Right hindlimb (tissue), 1 donor: ENCODE measurements at regions not wholly inside any gene's neighbourhood (a gene's known extent, or its start where the extent isn't known, plus 50 kb on each side); places are given as distances from the start of the nearest gene placed in this dataset.
"Not testable (repeated sequence)": the region's sequence is repeated elsewhere in the genome, so short reads cannot be mapped to it uniquely, and the experiment has no call there.

Source experiments
- DNase-seq: peaks from one replicate; pipeline ENCODE4 v3.0.0-alpha.2; 2018

DNA sequence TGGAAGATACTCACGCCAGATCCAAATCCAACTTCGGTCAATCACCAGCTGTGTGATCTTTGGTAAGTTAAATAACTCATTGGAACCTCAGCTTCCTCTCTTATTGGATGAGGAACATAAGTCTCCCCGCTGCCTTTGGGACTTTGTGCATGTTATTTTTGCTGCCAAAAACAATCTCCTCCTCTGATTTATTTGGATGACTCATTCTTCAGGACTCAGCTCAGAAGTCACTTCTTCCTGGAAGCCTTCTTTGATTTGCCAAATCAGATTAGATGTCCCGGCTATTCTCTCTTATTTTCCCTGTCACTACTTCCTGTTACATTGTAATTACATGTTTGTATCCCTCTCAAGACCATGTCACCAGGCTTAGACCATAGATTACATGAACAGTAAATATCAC lies 138.0 kb upstream of the BOD1L1 start:
- DNase-seq: no peak

DNA sequence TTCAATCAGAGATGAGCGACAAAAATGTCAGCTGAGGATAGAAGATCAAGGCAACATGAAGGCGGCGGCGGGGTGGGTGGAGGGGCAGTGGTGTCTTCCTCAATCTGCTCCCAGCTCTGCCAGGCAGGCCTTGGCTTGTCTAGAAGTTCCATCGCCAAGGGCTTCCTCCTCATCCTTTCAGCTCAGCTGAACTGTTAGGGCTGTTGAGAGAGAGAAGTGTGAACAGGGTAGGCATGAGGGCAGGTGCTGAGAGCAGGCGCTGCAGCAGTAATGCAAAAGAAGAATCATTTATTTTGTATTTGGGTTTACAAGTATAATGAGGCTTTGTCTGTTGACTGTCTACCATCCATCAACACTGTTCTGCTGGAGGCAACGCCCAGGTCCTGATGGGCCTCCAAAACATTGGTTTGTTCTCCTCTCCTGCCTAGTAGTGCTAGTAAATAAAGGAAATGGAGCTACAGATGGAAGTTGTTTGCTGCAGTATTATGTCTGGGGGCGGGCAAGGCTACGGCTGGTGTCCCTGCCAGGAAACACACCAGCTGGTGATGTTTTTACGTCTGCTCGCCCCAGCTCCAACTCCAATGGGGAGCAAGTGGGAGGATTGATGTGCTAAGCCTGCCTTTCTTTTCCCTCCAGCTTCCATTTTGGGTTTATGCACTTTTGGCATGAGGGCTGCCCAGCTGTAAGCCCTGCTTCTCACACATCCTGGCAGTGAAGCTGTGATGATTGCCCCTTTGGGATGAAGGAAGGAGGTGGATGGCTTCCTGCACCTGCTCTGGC lies 139.4 kb upstream of the BOD1L1 start:
- peak; percentile 23 for DNase-seq

GRCh38 chr4:13777341-13777740 lies 149.8 kb upstream of the BOD1L1 start:
- no peak for DNase-seq

DNA sequence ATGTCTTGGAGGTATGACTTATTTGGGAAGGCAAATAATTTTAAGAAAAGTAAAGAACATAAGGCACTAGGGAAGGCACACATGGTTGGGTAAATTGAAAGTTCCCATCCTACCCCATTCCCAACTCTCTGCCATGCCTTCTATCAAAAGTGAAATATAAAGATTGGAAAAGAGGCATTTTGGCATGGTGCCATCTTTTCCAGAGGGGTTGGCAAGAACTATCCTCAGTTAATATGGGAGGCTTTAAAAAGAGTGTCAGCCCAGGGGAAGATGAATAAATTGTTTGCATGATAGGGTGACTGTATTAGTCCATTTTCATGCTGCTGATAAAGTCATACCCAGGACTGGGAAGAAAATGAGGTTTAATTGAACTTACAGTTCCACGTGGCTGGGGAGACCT lies 150.8 kb upstream of the BOD1L1 start:
- DNase-seq: no peak

DNA sequence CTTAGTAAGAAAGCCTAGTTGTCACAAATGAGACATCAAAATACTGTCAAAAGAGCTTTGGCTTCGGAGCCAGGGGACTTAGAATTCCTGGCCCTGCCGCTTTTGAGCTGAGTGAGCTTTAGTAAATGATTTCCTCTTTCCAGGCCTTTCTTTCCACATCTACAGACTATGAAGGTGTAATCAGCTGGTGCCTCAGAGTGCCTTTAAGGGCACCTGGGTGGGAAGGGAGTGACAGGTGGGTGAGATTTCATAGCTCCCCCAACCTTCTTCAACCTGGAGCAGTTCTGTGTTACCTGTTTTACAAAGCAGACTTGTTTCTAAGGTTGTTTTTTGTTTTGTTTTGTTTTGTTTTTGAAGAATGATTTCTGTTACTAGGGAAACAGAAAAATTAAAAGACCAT lies 154.7 kb upstream of the BOD1L1 start:
- no peak for DNase-seq

DNA sequence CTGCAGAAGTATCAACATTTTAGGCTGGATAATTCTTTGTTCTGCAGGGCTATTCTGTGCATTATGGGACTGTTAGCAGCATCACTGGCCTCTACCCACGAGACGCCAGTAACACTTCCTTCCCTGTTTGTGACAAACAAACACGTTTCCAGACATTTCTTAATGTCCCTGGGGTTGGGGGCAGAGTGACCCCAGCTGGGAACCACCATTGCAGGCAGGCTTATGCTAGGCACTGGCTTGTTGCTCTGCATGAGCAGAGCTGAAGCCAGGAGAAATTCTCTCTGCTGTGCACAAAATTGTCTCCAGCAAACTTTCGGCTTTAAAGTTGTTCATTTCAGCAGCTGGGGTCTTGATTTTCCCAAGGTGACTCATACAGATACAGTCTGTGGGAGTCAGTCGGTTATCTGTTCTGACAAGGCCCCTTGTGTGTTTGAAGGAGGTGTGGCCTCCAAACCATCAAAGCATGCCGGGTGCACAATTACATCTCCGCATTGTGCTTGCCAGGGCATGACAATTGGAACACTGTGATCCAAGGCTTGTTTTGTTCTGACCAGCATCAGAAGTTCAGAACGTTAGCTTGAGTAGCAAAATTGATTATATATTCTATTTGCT lies 156.4 kb upstream of the BOD1L1 start:
- no peak for DNase-seq

- no peak for DNase-seq
These were observed 165.6 kb upstream of the BOD1L1 start for GRCh38 chr4:13793020-13793710.

DNA sequence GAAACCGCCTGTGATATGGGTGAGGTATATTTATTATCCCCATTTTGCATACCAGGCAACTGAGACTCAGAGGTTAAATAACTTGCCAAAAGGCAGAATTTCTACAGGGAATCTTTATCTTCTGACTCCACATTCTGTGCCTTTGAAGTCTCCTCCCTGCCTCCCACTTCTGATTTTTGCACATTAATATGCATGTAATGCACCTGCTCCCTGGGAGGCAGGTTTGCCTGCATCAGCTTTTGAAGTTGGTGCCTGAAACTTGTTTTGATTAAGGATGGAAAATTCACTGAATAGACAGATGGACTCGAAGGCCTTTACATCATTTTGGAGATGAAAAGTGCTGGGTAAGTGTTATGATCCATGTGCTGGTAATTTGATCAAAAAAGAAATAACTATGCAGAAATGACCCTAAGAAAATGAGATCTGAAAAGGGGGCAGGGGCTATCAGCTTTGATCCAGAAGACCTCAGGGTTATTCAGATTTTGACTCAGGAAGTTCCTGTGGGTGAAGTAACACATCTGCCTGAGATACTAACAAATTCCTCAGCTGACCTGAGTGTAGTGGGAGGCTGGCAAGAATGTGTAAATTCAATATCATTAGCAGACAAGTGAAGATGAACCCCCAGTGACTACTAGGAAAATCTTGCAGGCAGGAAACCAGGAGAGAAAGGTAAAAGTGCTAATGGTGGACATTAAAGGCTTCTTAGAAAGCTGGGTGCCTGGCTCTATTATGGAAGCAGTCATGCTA lies 167.5 kb upstream of the BOD1L1 start:
- DNase-seq: no peak

DNA sequence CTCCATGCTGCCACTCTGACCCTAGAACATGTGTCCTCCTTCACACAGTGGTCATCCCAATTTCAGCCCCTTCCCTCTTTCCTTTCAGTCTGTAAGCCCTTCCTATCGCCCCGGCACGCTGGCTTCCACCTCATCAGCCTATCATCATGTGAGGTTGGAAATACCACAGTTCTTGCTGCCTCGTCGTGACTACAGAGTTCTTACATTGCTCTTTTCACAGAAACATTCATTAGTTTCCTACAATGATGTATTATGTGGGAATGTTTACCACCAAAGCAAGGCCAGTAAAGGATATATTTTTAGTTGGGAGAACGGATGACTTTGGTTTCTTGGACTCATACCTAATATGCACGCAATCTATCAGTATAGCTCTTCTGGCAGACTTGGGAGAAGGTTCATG lies 169.5 kb upstream of the BOD1L1 start:
- no peak for DNase-seq

DNA sequence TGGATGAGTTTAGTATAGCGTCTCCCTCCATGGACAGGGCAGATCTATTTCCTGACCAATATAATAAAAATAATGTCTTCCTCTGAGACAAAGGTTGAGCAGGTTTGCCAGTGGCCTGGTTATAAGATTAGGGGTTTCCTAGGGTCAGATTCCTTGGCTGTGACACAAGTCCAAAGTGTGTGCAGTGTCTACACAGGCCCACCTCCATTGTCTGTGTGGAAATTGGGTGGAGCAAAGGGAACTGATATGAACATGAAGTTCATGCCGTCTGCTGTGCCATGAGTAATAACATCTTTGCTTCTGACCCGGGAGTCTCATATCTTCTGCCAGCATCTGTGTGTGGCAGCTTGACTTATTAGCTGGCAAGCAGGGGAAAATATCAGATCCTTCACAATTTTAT lies 187.7 kb upstream of the BOD1L1 start:
- no peak for DNase-seq

- DNase-seq: no peak
These were observed 188.9 kb upstream of the BOD1L1 start for GRCh38 chr4:13816472-13816871.

DNA sequence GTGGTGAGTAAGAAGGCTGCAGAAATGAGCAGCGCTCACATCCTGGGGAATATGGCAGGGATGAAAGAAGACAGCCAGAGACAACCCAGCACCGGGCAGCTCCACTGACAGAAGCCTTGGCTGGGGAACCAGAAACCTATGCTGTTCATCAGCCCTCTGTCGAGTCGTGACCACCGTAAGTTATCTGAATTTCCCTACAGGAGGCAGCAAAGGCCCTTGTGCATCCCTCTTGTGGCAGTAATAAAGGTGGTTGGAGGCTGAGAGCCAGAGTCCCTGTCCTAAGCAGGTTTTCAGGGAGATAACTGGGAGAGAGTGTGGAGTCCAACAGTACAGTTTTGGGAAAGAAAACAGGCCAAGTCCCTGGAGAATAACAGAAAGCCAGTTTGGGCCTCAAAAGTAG lies 194.0 kb upstream of the BOD1L1 start:
- no peak for DNase-seq

DNA sequence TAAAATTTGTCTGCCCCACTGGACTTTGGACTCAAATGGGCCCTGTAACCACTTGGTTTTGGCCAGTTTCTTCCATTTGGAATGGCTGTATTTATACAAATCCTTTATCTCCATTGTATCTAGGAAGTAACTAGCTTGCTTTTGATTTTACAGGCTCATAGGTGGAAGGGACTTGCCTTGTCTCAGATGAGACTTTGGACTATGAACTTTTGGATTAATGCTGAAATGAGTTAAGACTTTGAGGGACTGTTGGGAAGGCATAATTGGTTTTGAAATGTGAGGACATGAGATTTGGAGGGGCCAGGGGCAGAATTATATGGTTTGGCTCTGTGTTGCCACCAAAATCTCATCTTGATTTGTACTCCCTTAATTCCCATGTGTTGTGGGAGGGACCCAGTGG lies 198.3 kb upstream of the BOD1L1 start:
- not testable (repeated sequence) for DNase-seq

GRCh38 chr4:13829457-13829856 lies 201.9 kb upstream of the BOD1L1 start:
- DNase-seq: no peak

DNA sequence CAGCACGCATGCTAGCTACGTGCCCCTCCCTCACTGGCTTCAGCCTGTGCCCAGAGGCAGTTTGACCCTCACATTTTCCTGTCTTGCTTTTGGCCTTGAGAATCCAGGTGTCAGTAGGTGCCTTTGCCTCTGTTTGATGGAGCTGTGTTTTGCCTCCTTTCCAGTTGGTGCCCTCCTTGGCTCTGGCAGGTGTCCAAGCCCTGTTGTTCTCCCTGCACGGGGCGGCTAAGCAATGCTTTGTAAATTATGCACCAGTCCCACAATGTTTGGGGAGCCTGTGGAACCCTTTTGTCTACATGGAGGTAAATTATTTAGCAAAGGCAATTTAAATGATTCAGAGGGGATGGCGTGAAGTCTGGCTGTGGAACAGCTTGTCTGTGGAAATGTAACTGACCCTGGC lies 202.9 kb upstream of the BOD1L1 start:
- no peak for DNase-seq

- no peak for DNase-seq
These were observed 205.8 kb upstream of the BOD1L1 start for GRCh38 chr4:13833171-13833804.

DNA sequence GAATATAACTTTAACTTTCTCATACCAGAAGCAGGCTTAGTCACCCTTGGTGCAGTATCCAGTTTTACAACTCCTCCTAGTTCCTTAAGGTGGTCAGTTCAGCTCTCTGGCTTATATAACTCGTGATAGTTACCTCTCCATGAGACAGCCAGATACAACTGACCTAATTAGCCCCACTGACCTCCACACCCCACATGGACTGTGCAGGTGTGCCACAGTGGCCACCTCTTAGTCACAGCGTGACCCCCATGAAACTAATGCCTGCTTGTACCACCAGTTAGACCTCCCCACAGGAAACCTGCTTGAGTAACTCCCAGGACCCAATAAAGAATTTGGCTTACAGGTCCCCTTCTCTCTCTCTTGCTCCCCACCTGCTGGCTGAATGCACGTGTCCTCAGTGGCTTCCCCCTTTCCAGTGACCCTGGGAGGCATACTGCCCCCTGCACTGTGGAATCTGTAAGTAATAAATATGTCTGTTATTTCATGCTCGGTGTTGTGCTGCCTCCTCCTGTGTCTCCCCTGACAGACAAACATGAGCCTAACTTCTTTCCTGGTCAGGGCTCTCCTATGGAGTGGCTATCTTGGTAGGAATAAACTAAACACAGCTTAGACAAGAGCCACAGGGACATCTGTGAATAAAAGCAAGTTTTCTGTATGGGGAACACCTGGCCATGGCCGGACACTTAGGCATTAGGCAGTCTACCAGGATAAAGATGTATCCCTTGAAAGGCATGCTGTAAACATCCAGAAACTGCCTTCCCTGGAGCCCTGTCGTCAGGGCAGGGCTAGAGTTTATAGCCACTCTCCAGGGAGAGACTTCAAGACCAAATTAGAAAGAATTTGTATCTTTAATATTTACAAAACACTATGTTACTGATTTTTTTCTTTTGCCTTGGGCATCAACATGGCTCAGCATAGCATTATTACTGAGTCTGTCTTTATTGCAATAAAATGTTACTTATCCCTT lies 209.7 kb upstream of the BOD1L1 start:
- no peak for DNase-seq

GRCh38 chr4:13840502-13841190 lies 213.1 kb upstream of the BOD1L1 start:
- no peak for DNase-seq

- no peak for DNase-seq
These were observed 217.2 kb upstream of the BOD1L1 start for GRCh38 chr4:13844740-13845139.

GRCh38 chr4:13849778-13850177 lies 222.3 kb upstream of the BOD1L1 start:
- DNase-seq: no peak
